ENCODE measurements at regions not wholly inside any gene's neighbourhood (a gene's known extent, or its start where the extent isn't known, plus 50 kb on each side); places are given as distances from the start of the nearest gene placed in this dataset.
"Not testable (repeated sequence)": the region's sequence is repeated elsewhere in the genome, so short reads cannot be mapped to it uniquely, and the experiment has no call there.

- DNase-seq = no peak
Measured at GRCh38 chr7:9240001-9240400, 806.6 kb downstream of the NXPH1 start.

- DNase-seq = no peak
Measured at GRCh38 chr7:9241826-9242225, 808.4 kb downstream of the NXPH1 start.

- DNase-seq = no peak
Measured at GRCh38 chr7:9242636-9243035, 809.2 kb downstream of the NXPH1 start.

GRCh38 chr7:9250876-9251275, 817.5 kb downstream of the NXPH1 start:
- DNase-seq = peak; percentile 18

- DNase-seq = no peak
Measured at GRCh38 chr7:9264395-9264794, 831.0 kb downstream of the NXPH1 start.

- DNase-seq = no peak
Measured at GRCh38 chr7:9280088-9280487, 846.7 kb downstream of the NXPH1 start.

GRCh38 chr7:9283246-9283645, 849.8 kb downstream of the NXPH1 start:
- DNase-seq = no peak

- DNase-seq = no peak
Measured at GRCh38 chr7:9302436-9302835, 869.0 kb downstream of the NXPH1 start.

- DNase-seq = no peak
Measured at GRCh38 chr7:9307131-9307530, 873.7 kb downstream of the NXPH1 start.

GRCh38 chr7:9324513-9324912, 891.1 kb downstream of the NXPH1 start:
- DNase-seq = no peak

GRCh38 chr7:9328296-9328695, 894.9 kb downstream of the NXPH1 start:
- DNase-seq = no peak

- no peak for DNase-seq
Measured at GRCh38 chr7:9349625-9350024, 916.2 kb downstream of the NXPH1 start.

- no peak for DNase-seq
Measured at GRCh38 chr7:9391221-9391620, 957.8 kb downstream of the NXPH1 start.

GRCh38 chr7:9391984-9392383, 958.6 kb downstream of the NXPH1 start:
- no peak for DNase-seq

- DNase-seq = not testable (repeated sequence)
Measured at GRCh38 chr7:9404386-9404785, 971.0 kb downstream of the NXPH1 start.

- no peak for DNase-seq
Measured at GRCh38 chr7:9407816-9408215, 974.4 kb downstream of the NXPH1 start.

- no peak for DNase-seq
Measured at GRCh38 chr7:9453521-9453920, 1020.1 kb downstream of the NXPH1 start.

- DNase-seq = no peak
Measured at GRCh38 chr7:9488555-9488954, 1055.1 kb downstream of the NXPH1 start.

- DNase-seq = no peak
Measured at GRCh38 chr7:9498303-9498702, 1064.9 kb downstream of the NXPH1 start.

- no peak for DNase-seq
Measured at GRCh38 chr7:9502269-9502668, 1068.9 kb downstream of the NXPH1 start.

GRCh38 chr7:9504678-9505077, 1071.3 kb downstream of the NXPH1 start:
- DNase-seq = no peak

- DNase-seq = no peak
Measured at GRCh38 chr7:9505516-9505915, 1072.1 kb downstream of the NXPH1 start.

GRCh38 chr7:9507290-9507689, 1073.9 kb downstream of the NXPH1 start:
- DNase-seq = peak; percentile 59

- no peak for DNase-seq
Measured at GRCh38 chr7:9516662-9517061, 1083.3 kb downstream of the NXPH1 start.

GRCh38 chr7:9523579-9523978, 1090.2 kb downstream of the NXPH1 start:
- no peak for DNase-seq

- DNase-seq = not testable (repeated sequence)
Measured at GRCh38 chr7:9552431-9552830, 1119.0 kb downstream of the NXPH1 start.
